ENCODE measurements at regions not wholly inside any gene's neighbourhood (a gene's known extent, or its start where the extent isn't known, plus 50 kb on each side); places are given as distances from the start of the nearest gene placed in this dataset.

DNA sequence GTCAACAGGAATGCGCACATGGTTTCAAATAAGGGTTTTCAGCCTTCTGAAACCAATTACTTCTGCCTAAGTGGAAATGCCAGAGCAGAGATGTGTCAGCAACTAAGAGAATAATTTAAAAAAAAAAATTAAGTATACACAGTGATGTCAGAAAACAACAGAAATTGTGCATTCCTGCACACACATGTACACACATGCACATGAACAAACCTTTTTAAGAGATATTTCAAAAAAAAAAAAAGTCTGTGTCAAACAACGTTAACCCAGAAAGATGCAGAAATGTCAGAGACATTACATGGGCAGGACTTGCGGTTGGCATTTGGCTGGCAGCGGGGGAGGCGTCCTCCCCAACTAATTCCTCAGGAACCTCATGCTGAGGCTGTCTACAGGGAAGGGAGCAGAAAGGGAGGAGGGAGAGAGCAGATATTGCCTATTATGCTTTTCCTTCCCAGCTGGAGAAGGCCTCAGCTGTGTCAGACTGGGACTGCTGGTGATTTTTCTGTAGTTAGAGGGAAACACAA, 536.9 kb upstream of the WWC1 start (continued):
- TF ChIP-seq TERF1 (CRISPR knock-in tag; IDR thresholded peaks at IDR 0.05), result no peak
- TF ChIP-seq ZNF749 (CRISPR knock-in tag; IDR thresholded peaks at IDR 0.05; ENCODE audit: borderline replicate concordance), result no peak
- TF ChIP-seq CBX2 (IDR thresholded peaks at IDR 0.05; ENCODE audit: low read depth, low read length), result no peak
- TF ChIP-seq CBX2 (CRISPR knock-in tag; IDR thresholded peaks at IDR 0.05; ENCODE audit: low read depth), result no peak
- TF ChIP-seq ZNF543 (CRISPR knock-in tag; IDR thresholded peaks at IDR 0.05), result no peak
- no peak for TF ChIP-seq ELF1 (CRISPR knock-in tag; IDR thresholded peaks at IDR 0.05)
- no peak for TF ChIP-seq MXD3 (CRISPR knock-in tag; IDR thresholded peaks at IDR 0.05)
- no peak for TF ChIP-seq ZKSCAN5 (CRISPR knock-in tag; IDR thresholded peaks at IDR 0.05)
- TF ChIP-seq STAG1 (CRISPR knock-in tag; IDR thresholded peaks at IDR 0.05), result no peak
- TF ChIP-seq PAF1 (CRISPR knock-in tag; IDR thresholded peaks at IDR 0.05), result no peak
- TF ChIP-seq ZNF746 (CRISPR knock-in tag; IDR thresholded peaks at IDR 0.05), result no peak
- TF ChIP-seq FOXA3 (CRISPR knock-in tag; IDR thresholded peaks at IDR 0.05), result no peak
- TF ChIP-seq CREB1 (IDR thresholded peaks at IDR 0.05), result no peak
- no peak for TF ChIP-seq CREB1 (CRISPR knock-in tag; IDR thresholded peaks at IDR 0.05)

DNA sequence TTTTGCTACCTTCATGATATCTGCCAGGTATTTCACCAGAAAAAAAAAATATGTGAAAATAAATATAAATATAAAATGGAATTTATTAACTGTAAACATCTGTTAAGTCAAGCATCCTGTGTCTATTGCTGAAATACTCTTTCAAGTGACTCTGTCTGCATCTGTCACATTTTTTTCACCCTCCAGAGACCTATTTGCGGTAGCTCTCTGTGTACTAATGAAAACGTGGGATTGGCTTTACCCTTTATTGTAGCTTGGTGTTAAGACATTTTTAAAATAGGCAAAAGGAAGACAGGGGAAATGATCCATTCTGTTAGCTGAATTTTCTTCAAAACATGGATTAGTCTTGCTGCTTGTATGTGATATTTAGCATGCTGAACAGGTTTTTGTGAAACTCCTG, 536.0 kb upstream of the WWC1 start:
- no peak overlapping the region for H3K4me2 ChIP-seq (ENCODE audit: low read depth, low read length)
- H2AFZ ChIP-seq (ENCODE audit: low read length), result no peak overlapping the region
- ChIA-PET CTCF (ENCODE audit: low intra/inter-chr PET ratio, low total read pairs) (no interaction called here), POLR2A (no interaction called here)
- ATAC-seq (no peak), FAIRE-seq (no peak), DNase-seq (ENCODE audit: low spot score) (no peak)
- no peak overlapping the region for H3K4me3 ChIP-seq (replicated peaks in 1 of 3; ENCODE audit: insufficient read depth in 1 of 3, low read depth in 2 of 3, low read length in 3 of 3)
- no peaks in the 10 kb centered on the region for H3K9me3 ChIP-seq (ENCODE audit: low read length)
- 2% methylated on average over 2 of the region's 2 CpGs for WGBS (ENCODE audit: low lambda C conversion rate)
- H4K20me1 ChIP-seq (ENCODE audit: insufficient read depth, low read length), result no peaks in the 10 kb centered on the region
- no TSS peak for BruUV-seq (replicated peaks)
- no peak overlapping the region for H3K9ac ChIP-seq (ENCODE audit: insufficient read depth, low read depth, low read length)
- no peaks in the 10 kb centered on the region for H3K36me3 ChIP-seq (replicated peaks in 1 of 2; ENCODE audit: control insufficient read depth in 1 of 2, insufficient read depth in 2 of 2, low read length in 2 of 2)
- H3K27ac ChIP-seq (ENCODE audit: extremely low read length, insufficient read depth, low read length), result no peak overlapping the region
- H3K4me1 ChIP-seq (ENCODE audit: insufficient read depth, low read length), result no peaks in the 10 kb centered on the region
- no peaks in the 10 kb centered on the region for H3K79me2 ChIP-seq (ENCODE audit: insufficient read depth, low read length)
- in situ Hi-C loops (cut with HindIII; ENCODE audit: extremely low pct_ligation_motif_present, low pct_unique_long_range_greater_than_20kb) (no loop called here), intact Hi-C loops (cut with micrococcal nuclease; ENCODE audit: unreplicated experiment) (no loop called here)
- H3K27me3 ChIP-seq (ENCODE audit: control insufficient read depth in 1 of 2, insufficient read depth in 2 of 2, low read length in 2 of 2), result no peaks in the 10 kb centered on the region; a peak in 1 of 5 replicates
- TF ChIP-seq NFAT5 (CRISPR knock-in tag; IDR thresholded peaks at IDR 0.05), result no peak
- TF ChIP-seq ZNF101 (CRISPR knock-in tag; IDR thresholded peaks at IDR 0.05; ENCODE audit: borderline replicate concordance, low read depth), result no peak
- TF ChIP-seq, protein P1, sequence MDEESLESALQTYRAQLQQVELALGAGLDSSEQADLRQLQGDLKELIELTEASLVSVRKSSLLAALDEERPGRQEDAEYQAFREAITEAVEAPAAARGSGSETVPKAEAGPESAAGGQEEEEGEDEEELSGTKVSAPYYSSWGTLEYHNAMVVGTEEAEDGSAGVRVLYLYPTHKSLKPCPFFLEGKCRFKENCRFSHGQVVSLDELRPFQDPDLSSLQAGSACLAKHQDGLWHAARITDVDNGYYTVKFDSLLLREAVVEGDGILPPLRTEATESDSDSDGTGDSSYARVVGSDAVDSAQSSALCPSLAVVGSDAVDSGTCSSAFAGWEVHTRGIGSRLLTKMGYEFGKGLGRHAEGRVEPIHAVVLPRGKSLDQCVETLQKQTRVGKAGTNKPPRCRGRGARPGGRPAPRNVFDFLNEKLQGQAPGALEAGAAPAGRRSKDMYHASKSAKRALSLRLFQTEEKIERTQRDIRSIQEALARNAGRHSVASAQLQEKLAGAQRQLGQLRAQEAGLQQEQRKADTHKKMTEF (CRISPR knock-in tag; IDR thresholded peaks at IDR 0.05), result no peak
- no peak for TF ChIP-seq ATRX (CRISPR knock-in tag; IDR thresholded peaks at IDR 0.05; ENCODE audit: borderline replicate concordance)
- no peak for TF ChIP-seq MED8 (CRISPR knock-in tag; IDR thresholded peaks at IDR 0.05; ENCODE audit: insufficient replicate concordance)
